H7 (cell line): ENCODE measurements at regions not wholly inside any gene's neighbourhood (a gene's known extent, or its start where the extent isn't known, plus 50 kb on each side); places are given as distances from the start of the nearest gene placed in this dataset.

ENCODE experiments used
- DNase-seq: peaks from one replicate; pipeline ENCODE4 v3.0.0; 2012
- H3K27me3 ChIP-seq: 2 replicates; pipeline ENCODE4 v1.6.0; 2011; ENCODE audit warnings: mild to moderate bottlenecking, low read length; ENCODE audit not compliant: control insufficient read depth, insufficient read depth
- H3K36me3 ChIP-seq: replicated peaks from 2 replicates; pipeline ENCODE4 v1.5.1; 2011; ENCODE audit warnings: low read length; ENCODE audit not compliant: control insufficient read depth, insufficient read depth
- H3K4me3 ChIP-seq: 2 replicates; pipeline ENCODE4 v1.5.1; 2011; ENCODE audit warnings: low read depth, mild to moderate bottlenecking, control low read depth, low read length, moderate library complexity; ENCODE audit not compliant: insufficient read depth

GRCh38 chr4:151967074-151967473, 206.3 kb upstream of the GATB start:
- Histone ChIP-seq H3K4me3 (no peak overlapping the region), H3K27me3 (no peaks in the 10 kb centered on the region), H3K36me3 (no peaks in the 10 kb centered on the region)
- no peak for DNase-seq

GRCh38 chr4:151962138-151962823, 201.5 kb upstream of the GATB start:
- no peak for DNase-seq
- Histone ChIP-seq H3K36me3 (no peaks in the 10 kb centered on the region), H3K27me3 (no peaks in the 10 kb centered on the region), H3K4me3 (no peak overlapping the region)

GRCh38 chr4:151961456-151961855, 200.6 kb upstream of the GATB start:
- Histone ChIP-seq H3K36me3 (no peaks in the 10 kb centered on the region), H3K4me3 (no peak overlapping the region), H3K27me3 (no peaks in the 10 kb centered on the region)
- DNase-seq, result no peak

GRCh38 chr4:151960449-151961230, 199.8 kb upstream of the GATB start:
- H3K27me3 ChIP-seq, result no peaks in the 10 kb centered on the region
- DNase-seq, result no peak
- no peak overlapping the region for H3K4me3 ChIP-seq
- H3K36me3 ChIP-seq, result no peaks in the 10 kb centered on the region

DNA sequence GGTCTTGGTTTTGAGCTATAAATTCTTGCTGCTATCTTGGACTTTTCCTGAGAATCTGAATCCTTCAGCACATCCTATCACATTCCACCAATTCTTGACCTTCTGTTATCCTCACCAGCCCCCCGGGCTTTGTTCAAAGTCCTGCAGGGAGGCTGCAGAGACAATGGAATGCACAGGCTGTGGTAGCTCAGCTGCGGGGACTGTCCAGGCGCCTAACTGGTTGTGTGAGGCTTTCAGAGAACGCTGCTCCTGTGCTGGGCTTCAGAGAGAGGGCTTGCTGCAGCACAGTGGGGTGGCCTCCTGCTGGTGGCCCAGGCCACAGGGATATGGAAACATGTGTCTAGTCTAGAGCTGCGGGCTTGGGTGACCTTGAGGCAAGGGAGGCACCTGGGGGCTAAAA, 196.3 kb upstream of the GATB start:
- no peaks in the 10 kb centered on the region for H3K27me3 ChIP-seq
- H3K36me3 ChIP-seq, result no peaks in the 10 kb centered on the region
- DNase-seq, result peak; percentile 50
- H3K4me3 ChIP-seq, result no peak overlapping the region

- no peaks in the 10 kb centered on the region for H3K27me3 ChIP-seq
- no peak for DNase-seq
- H3K36me3 ChIP-seq, result no peaks in the 10 kb centered on the region
- H3K4me3 ChIP-seq, result no peak overlapping the region
Measured at GRCh38 chr4:151955721-151956380, 195.0 kb upstream of the GATB start.

DNA sequence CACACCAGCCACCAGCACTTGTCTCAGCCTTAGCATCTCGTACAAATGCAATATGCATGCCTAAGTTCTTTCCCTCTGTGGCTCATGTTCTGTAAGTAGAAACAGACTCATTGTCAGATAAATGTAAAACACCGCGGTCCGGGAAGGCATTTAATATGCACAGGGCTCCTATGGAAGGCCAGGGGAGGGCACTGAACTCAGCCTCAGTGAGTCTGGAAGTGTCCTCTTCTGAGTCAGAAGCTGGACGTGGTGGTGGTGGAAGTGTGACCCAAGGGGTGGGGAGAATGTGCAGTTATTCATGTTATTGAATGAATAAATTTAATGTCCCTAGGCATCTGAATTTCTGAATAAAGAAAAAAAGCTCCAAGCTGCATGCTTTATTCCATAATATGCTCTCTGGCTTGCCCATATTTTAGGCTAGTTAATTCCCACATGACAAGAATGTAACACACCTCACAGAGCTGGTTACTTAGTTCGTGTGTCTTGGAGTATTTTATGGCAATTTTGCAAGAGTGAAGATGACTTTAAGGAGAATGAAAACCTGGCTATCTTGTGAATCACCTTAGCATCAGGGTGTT, 193.1 kb upstream of the GATB start:
- DNase-seq, result no peak
- H3K4me3 ChIP-seq, result no peak overlapping the region
- no peaks in the 10 kb centered on the region for H3K27me3 ChIP-seq
- H3K36me3 ChIP-seq, result no peaks in the 10 kb centered on the region

DNA sequence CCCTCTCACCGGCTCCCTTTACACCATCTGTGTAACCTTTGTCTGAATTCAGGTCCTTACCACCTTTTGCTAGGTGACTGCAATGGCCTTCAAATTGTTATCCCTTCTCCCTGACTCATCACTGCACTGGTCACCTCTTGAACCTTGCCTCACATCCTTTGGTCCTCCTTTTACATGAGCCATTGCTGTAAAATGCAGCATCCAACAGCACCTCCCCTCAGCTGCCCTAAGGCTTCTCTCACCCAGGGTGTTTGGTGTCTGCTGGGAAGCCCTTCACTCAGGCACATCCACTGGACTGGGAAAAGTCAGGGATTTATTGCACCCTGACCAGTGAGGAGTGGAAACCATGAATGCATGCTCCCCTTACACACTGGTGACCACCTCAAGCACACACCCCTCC, 192.5 kb upstream of the GATB start:
- H3K4me3 ChIP-seq, result no peak overlapping the region
- no peaks in the 10 kb centered on the region for H3K27me3 ChIP-seq
- H3K36me3 ChIP-seq, result no peaks in the 10 kb centered on the region
- DNase-seq, result no peak

DNA sequence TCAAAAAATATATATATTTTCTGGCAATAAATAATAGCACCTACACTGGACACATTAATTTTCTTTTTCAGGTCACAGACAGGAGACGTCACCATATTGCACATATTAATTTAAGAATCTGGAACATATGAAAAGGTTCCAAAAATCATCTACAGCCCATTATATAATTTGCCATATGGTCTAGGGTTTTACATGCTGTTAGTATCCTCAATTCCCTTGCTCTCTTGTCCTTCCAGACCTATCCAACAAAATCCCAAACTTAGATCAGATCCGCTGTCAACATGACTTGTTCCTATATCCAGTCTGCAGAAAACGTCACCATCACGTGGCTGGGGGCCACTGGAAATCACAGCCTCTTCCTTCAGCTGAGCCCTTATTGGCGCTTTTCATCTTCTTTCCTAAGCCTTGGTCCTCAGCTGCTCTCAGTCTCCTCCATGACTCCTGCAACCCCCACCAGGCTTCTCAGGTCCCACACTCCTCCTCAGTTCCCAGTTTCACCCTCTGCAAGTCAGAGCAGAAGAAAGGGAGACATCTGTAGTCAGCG, 192.0 kb upstream of the GATB start:
- H3K27me3 ChIP-seq, result no peaks in the 10 kb centered on the region
- no peaks in the 10 kb centered on the region for H3K36me3 ChIP-seq
- DNase-seq, result no peak
- no peak overlapping the region for H3K4me3 ChIP-seq

- DNase-seq, result no peak
- Histone ChIP-seq H3K36me3 (no peaks in the 10 kb centered on the region), H3K27me3 (no peaks in the 10 kb centered on the region), H3K4me3 (no peak overlapping the region)
Measured at GRCh38 chr4:151952137-151952536, 191.3 kb upstream of the GATB start.

DNA sequence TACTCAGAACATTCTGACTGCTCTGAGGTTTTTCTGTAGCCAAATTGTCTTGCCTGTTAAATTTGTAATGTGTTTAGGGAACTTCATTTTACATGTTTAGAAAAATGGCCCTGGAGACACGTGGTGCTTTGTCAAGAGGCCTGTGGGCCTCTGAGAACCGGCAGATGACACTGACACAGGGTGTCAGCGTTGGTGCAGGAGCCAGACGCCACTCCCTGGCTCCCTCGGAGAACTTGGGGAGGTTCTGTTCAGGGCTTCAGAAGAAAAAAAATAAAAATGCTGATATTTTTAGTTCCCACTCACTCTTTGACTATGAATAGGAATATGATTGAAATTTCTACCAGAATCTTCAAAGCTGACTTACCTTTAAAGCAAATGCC, 190.9 kb upstream of the GATB start:
- no peak for DNase-seq
- no peaks in the 10 kb centered on the region for H3K36me3 ChIP-seq
- no peaks in the 10 kb centered on the region for H3K27me3 ChIP-seq
- H3K4me3 ChIP-seq, result no peak overlapping the region

DNA sequence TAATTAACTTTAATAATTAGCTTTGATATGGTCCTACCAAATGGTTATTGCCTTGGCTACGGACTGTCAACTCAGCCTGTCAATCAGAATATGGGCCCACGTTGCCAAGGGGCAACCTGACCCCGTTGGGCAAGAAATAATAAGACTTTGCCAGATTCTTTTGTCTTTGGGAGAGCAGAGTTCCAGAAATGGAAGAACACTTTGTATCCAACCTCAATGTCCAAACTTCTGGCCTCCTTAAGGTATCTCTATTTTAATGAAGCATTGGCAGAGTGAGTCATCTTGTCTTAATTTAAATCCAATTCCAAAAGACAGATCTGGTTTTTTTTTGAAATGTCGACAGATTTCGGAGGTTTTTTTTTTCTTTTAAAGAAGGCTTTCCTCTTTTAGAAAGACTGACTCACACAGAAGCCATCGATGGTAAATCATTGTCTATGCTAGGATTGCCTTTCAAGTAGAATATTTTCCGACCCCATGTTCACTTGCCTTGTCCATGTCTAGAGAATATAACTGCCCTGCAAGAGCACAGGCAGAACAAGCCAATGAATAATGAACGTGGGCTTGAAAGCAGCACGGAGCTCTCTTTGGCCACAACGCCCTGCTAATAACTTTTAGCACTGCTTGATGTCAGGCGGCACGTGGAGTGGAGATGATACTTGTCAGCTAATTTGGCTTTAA, 190.3 kb upstream of the GATB start:
- H3K36me3 ChIP-seq, result no peaks in the 10 kb centered on the region
- H3K4me3 ChIP-seq, result no peak overlapping the region
- DNase-seq, result no peak
- H3K27me3 ChIP-seq, result no peaks in the 10 kb centered on the region

DNA sequence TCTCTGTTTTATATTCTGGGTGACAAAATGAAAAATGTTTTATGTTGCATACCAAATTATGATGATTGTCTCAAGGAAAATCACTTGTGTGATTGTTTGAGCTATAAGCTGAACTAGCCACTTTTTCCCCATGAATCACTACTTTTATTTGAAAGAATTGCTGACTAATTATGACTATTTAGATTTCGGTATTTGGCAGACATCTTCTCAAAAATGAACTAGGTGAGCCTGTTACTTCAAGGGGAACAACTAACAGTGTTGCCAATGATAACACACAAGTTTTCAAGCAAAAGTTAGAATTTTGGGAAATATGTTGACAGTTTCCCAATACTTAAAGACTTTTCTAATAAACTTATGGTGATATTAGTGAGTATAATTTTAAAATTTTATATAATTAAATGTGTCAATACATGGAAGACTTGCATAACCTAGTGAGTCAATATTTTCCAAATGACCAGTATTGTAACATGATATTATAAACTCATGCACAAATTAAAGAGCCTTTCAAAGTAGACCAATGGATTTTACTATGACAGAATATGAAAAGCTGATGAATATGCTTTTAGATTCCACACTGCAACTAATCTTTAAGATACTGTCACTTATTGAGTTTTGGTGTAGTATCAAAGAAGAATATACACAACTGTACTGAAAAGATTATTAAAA, 187.7 kb upstream of the GATB start:
- H3K27me3 ChIP-seq, result no peaks in the 10 kb centered on the region
- H3K36me3 ChIP-seq, result no peaks in the 10 kb centered on the region
- DNase-seq, result no peak
- no peak overlapping the region for H3K4me3 ChIP-seq

DNA sequence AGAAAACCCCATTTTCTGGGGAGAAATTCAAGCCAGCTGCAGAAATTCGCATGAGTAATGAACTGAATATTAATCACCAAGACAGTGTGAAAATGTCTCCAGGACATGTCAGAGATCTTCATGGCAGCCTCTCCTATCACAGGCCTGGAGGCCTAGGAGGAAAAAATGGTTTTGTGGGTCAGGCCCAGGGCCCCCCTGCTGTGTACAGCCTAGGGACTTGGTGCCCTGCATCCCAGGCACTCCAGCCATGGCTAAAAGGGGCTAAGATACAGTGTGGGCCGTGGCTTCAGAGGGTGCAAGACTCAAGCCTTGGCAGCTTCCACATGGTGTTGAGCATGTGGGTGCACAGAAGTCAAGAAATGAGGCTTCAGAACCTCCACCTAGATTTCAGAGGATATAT, 185.9 kb upstream of the GATB start:
- no peak for DNase-seq
- H3K27me3 ChIP-seq, result no peaks in the 10 kb centered on the region
- H3K36me3 ChIP-seq, result no peaks in the 10 kb centered on the region
- no peak overlapping the region for H3K4me3 ChIP-seq
